Vagina (tissue), 2 donors: ENCODE measurements at regions not wholly inside any gene's neighbourhood (a gene's known extent, or its start where the extent isn't known, plus 50 kb on each side); places are given as distances from the start of the nearest gene placed in this dataset.

ENCODE experiments used
- CTCF ChIP-seq, 3 experiments: fragments of 450-650 bp in 2 of 3; fragments of 200-600 bp in 1 of 3; sonication (generic) in 1 of 3; IDR thresholded peaks; one replicate each; pipeline ENCODE4 v1.5.1; 2017 to 2019; ENCODE audit warnings: antibody characterized with exemption in 3 of 3, mild to moderate bottlenecking in 2 of 3, moderate library complexity in 2 of 3
- POLR2A ChIP-seq, 2 donors: fragments of 450-650 bp; IDR thresholded peaks; one replicate each; pipeline ENCODE4 v1.6.1; 2017; ENCODE audit warnings: antibody characterized with exemption in 2 of 2, mild to moderate bottlenecking in 2 of 2, moderate library complexity in 2 of 2
- POLR2AphosphoS5 ChIP-seq, 2 donors: sonication (generic); formaldehyde crosslinking; IDR thresholded peaks; one replicate each; pipeline ENCODE4 v1.9.0; 2017; ENCODE audit warnings: antibody characterized with exemption in 2 of 2, mild to moderate bottlenecking in 2 of 2, low read depth in 1 of 2; ENCODE audit not compliant: insufficient read depth in 1 of 2

GRCh38 chr10:3844491-3845025 is 59.5 kb upstream of the KLF6 start:
- TF ChIP-seq CTCF (IDR thresholded peaks at IDR 0.05): no peak
- TF ChIP-seq POLR2A (IDR thresholded peaks at IDR 0.05): no peak
- TF ChIP-seq POLR2AphosphoS5 (IDR thresholded peaks at IDR 0.05; ENCODE audit: insufficient read depth in 1 of 2, low read depth in 1 of 2): no peak
